GM15510 (cell line): ENCODE measurements at regions not wholly inside any gene's neighbourhood (a gene's known extent, or its start where the extent isn't known, plus 50 kb on each side); places are given as distances from the start of the nearest gene placed in this dataset.

Source experiments
- POLR2A ChIP-seq: IDR thresholded peaks from 3 replicates; pipeline ENCODE4 v1.6.1; 2011; ENCODE audit warnings: borderline replicate concordance; ENCODE audit not compliant: insufficient read length; ENCODE audit errors: extremely low read depth

- no peak for TF ChIP-seq POLR2A
These were observed 253.3 kb downstream of the ERMARD start for GRCh38 chr6:170004585-170005210.

DNA sequence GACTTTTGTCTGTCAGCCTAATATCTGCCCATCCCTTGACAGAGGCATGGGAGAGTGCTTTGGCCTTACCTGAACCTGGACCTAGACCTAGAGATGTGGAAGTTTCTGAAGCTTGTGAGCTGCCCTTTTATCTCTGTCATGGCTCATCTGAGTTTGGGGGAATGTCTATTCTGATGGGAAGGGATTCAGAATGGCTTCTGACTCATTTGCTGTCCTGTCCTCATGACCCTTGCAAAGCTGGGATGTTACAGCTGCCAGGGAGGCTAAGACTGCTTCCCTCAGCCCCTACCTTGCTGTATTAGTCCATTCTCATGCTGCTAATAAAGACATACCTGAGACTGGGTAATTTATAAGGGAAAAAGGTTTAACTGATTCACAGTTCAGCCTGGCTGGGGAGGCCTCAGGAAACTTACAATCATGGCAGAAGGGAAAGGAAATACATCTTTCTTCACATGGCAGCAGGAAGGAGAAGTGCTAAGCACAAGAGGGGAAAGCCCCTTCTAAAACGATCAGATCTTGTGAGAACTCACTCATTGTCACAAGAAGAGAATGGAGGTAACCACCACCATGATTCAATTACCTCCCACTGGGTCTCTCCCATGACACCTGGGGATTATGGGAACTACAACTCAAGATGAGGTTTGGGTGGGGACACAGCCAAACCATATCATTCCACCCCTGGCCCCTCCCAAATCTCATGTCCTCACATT, 252.2 kb downstream of the ERMARD start:
- no peak for TF ChIP-seq POLR2A

GRCh38 chr6:170003027-170003426, 251.6 kb downstream of the ERMARD start:
- TF ChIP-seq POLR2A = no peak

DNA sequence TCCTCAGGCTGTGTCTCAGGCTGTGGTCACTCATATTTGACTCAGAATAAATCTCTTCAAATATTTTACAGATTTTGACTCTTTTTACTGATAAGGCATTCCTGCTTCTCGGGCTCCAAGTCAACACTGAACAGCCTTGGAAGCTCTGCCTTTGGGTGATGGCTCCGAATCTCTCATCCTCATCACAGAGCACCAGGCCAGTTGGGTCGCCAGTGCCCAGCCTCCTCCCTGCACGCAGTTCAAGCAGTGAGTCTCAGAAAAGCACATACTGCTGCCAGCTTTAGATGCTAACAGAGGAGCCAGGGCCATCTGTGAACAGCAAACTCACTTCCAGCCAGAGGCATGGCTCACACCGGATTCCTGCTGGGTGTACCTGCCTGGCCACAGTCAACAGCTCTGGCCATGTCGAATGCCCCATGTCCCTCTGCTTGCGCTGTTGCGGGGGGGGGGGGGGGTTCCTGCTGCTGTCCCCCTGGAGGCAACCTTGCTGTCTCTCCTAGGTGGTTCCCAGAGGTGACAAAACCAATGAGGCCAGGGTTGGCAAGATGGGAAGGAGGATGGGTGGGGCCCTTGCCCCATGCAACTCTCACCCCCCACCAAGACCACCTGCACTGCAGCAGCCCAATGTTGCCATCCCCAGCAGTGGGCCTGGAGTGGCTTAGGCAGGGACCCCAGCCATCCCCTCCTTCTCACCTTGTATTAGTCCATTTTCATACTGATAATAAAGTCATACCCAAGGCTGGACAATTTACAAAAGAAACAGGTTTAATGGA, 248.8 kb downstream of the ERMARD start:
- TF ChIP-seq POLR2A = no peak

DNA sequence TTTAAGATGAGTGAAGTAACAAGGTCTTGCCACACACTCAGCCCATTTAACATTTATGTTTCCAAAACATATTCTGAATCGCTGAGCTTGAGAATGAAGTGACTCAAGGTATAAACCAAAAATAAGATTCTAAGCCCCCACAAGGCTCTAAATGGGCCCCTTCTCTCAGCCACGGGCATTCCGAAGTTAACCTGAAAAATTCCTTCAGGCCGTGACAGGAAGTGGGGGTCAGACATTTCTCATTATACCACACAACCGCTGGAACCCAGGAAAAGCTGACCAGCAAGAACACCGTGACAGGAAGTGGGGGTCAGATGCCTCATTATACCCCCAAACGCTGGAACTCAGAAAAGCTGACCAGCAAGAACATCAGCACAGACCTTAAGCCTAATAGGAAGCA, 247.9 kb downstream of the ERMARD start:
- TF ChIP-seq POLR2A = no peak

- no peak for TF ChIP-seq POLR2A
These were observed 247.0 kb downstream of the ERMARD start for GRCh38 chr6:169998457-169998856.

- no peak for TF ChIP-seq POLR2A
These were observed 246.5 kb downstream of the ERMARD start for GRCh38 chr6:169997930-169998218.

DNA sequence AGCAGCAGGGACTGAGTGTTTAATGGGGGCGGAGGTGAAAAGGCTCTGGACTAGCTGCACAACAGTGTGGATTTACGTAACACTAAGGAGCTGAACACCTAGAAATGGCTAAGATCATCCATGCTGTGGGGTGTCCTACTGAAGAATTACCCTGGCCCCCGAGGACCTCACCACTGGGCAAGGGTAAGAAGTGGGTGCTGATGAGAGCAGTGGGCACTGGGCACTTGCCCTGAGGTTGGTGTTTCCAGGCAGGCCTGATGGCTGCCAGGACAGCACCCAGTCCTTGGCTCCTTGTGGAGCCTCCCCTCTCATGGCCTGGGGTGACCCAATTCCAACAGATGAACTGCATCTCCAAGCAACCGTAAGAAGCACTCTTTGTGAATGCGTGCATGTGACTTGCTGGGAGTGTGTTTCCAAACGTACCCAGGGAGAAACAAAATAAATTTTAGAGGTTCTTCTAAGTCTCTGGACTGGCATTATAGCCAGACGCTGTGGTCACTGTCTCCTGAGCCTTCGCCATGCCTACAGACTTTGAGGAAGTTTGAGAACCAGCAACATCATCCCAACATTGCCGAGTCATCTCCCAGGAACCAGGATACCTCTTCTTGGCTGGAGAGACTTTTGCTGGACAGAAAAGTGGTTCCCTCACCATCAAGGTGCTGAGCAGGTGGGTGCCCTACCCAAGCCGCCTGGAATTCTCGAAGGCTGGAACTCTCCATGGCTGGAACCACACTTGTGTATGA, 245.9 kb downstream of the ERMARD start:
- no peak for TF ChIP-seq POLR2A

DNA sequence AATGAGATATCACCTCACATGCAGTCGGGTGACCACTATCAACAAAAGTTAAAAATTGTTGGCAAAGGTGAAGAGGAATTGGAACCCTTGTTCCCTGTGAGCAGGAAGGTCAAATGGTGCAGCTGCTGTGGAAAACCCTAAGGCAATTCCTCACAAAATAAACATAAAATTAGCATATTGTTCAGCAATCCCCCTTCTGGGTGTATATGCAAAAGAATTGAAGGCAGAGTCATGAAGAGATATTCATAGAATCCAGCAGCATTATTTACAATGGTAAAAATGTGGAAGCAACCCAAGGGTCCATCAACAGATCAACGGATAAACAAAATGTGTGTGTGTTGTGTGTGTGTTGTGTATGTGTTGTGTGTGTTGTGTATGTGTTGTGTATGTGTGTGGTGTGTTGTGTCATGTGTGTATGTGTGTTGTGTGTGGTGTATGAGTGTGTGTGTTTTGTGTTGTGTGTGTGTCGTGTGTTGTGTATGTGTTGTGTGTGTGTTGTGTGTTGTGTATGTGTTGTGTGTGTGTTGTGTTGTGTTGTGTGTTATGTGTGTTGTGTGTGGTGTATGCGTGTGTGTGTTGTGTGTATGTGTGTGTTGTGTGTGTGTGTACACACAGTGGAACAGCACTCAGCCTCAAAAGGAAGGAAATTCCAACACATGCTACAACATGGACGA, 245.1 kb downstream of the ERMARD start:
- no peak for TF ChIP-seq POLR2A

DNA sequence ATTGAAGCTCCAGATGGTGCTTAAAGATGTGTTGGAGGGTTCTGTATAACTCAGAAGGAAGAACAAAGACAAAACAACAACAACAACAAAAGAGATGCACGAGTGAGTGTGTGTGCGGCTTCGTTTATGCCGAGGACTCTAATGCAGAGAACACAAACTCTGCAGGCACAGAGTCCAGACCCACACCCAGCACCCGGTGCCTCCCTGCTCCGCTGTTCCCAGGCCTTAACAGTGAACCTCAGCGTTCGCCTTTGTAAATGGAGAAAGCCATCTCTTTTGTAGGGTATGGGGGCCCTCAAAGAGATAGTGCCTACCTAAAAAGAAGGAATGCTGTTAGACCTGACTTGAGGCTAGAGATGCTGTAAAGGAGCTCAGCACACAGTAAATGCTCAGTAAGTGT, 243.3 kb downstream of the ERMARD start:
- TF ChIP-seq POLR2A = no peak

DNA sequence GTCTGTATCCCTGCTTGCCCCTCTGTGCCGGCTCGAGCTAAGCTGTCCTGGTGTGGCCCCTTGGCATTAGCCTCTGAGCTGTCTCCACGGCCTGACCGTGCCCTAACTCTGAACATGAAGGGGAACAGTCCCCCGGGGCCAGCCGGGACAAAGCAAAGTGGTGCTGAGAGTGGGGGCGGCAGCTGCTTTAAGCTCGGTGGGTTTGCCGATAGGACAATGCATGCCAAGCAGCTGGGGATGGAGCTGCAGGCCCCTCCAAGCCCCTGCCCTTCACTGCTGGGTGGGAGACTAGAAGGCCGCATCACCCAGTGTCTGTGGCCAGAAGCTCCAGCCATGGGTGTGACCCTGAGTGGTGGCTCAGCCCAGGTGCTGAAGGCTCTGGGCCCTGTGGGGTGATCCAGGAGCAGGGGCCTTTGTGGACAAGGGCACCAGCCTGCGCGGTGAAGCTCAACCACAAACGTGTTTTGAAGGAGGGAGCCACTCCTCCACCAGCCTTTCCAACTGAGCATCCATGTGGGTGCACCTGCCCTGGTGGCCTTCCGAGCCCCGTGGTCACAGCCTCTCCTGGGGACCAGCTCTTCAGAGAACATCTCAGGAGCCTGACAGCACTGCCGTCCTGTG, 242.5 kb downstream of the ERMARD start:
- no peak for TF ChIP-seq POLR2A

GRCh38 chr6:169991913-169992312, 240.5 kb downstream of the ERMARD start:
- TF ChIP-seq POLR2A = no peak

- TF ChIP-seq POLR2A = no peak
These were observed 239.6 kb downstream of the ERMARD start for GRCh38 chr6:169991031-169991390.
